Astrocyte of the cerebellum (primary cell): ENCODE measurements at regions not wholly inside any gene's neighbourhood (a gene's known extent, or its start where the extent isn't known, plus 50 kb on each side); places are given as distances from the start of the nearest gene placed in this dataset.

Source experiments
- DNase-seq: peaks from one replicate; pipeline ENCODE4 v3.0.0-alpha.2; 2011; ENCODE audit warnings: low read depth
- H3K4me3 ChIP-seq: 2 replicates; pipeline ENCODE4 v1.5.1; 2011; ENCODE audit warnings: mild to moderate bottlenecking, low read depth, low read length, moderate library complexity
- CTCF ChIP-seq: IDR thresholded peaks from 2 replicates; pipeline ENCODE4 v1.5.1; 2012; ENCODE audit warnings: low read length, low read depth, moderate library complexity, mild to moderate bottlenecking; ENCODE audit errors: missing control alignments
- in situ Hi-C: cut with HindIII; loops from 2 replicates; pipeline ENCODE4 v1.10.0; 2017; ENCODE audit warnings: low sequenced_read_pairs

DNA sequence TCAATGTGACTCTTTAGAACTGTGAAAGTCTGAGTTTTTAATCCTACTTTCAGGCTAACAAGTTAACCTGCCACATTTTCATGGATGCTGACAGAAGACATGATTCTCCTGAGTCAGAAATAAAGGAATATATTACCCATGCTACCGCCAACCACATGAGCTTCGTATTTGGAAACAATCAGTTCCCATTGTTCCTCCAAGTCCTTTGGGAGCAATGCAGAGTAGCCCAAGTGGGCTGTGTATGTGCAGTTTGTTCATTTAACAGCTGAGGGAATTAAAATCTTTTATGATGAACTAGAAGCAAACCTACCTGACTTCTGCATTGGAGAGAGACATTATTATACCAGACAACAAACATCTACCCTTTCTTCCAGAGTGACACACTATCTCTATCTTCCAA, 169.3 kb upstream of the BET1 start:
- in situ Hi-C loops, result no loop called here
- TF ChIP-seq CTCF, result no peak
- no peak overlapping the region for H3K4me3 ChIP-seq
- no peak for DNase-seq

- in situ Hi-C loops, result no loop called here
Observed at GRCh38 chr7:94174375-94174774, 170.2 kb upstream of the BET1 start.

GRCh38 chr7:94174956-94175355, 170.8 kb upstream of the BET1 start:
- in situ Hi-C loops, result no loop called here
- H3K4me3 ChIP-seq, result no peak overlapping the region
- DNase-seq, result no peak
- no peak for TF ChIP-seq CTCF

More at GRCh38 chr7:94174375-94174774, 170.2 kb upstream of the BET1 start:
- no peak for TF ChIP-seq CTCF
- DNase-seq, result no peak
- H3K4me3 ChIP-seq, result no peak overlapping the region

- no peak overlapping the region for H3K4me3 ChIP-seq
- DNase-seq, result no peak
- TF ChIP-seq CTCF, result no peak
- in situ Hi-C loops, result no loop called here
Observed at GRCh38 chr7:94176694-94177200, 172.6 kb upstream of the BET1 start.

DNA sequence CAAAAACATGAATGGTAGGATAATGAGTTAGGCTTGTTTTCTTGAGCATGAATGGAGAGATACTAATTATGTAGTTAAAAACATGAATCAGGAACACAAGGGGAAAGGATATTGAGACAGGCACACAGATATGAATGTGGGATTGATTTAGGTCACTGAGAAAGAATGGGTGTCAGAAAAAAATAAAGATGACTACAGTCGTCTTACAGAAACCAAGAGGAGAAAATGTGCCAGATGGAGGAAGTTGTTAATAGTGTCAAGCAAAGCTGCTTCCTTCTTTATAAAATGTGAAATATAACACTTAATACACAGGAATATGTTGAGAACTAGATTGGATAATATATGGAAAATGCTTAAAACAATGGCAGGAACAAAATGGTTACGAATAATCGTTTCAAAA, 173.3 kb upstream of the BET1 start:
- in situ Hi-C loops, result no loop called here
- H3K4me3 ChIP-seq, result no peak overlapping the region
- no peak for TF ChIP-seq CTCF
- DNase-seq, result no peak

GRCh38 chr7:94178230-94178629, 174.1 kb upstream of the BET1 start:
- TF ChIP-seq CTCF, result no peak
- in situ Hi-C loops, result no loop called here
- no peak for DNase-seq
- H3K4me3 ChIP-seq, result no peak overlapping the region

- no peak overlapping the region for H3K4me3 ChIP-seq
- in situ Hi-C loops, result no loop called here
- DNase-seq, result no peak
- TF ChIP-seq CTCF, result no peak
Observed at GRCh38 chr7:94179466-94179865, 175.3 kb upstream of the BET1 start.
